Activated naive CD8-positive, alpha-beta T cell treated with anti-CD3 and anti-CD28 coated beads for 36 hours (primary cell): ENCODE measurements at regions not wholly inside any gene's neighbourhood (a gene's known extent, or its start where the extent isn't known, plus 50 kb on each side); places are given as distances from the start of the nearest gene placed in this dataset.

Source experiments
- DNase-seq: peaks from one replicate; pipeline ENCODE4 v3.0.0; 2021
- H3K27ac Mint-ChIP-seq: one replicate; pipeline ENCODE4 v1.8.0; 2022; ENCODE audit warnings: mild to moderate bottlenecking, moderate library complexity, mixed read lengths
- H3K27me3 Mint-ChIP-seq: one replicate; pipeline ENCODE4 v1.8.0; 2022; ENCODE audit warnings: mild to moderate bottlenecking, mixed read lengths
- H3K36me3 Mint-ChIP-seq: one replicate; pipeline ENCODE4 v1.8.0; 2021; ENCODE audit warnings: mild to moderate bottlenecking, mixed read lengths
- H3K4me1 Mint-ChIP-seq: one replicate; pipeline ENCODE4 v1.8.0; 2021; ENCODE audit warnings: mixed read lengths
- H3K4me3 Mint-ChIP-seq: one replicate; pipeline ENCODE4 v1.8.0; 2022; ENCODE audit warnings: mild to moderate bottlenecking, moderate library complexity, mixed read lengths
- H3K9me3 Mint-ChIP-seq: one replicate; pipeline ENCODE4 v1.8.0; 2022; ENCODE audit warnings: mixed read lengths

DNA sequence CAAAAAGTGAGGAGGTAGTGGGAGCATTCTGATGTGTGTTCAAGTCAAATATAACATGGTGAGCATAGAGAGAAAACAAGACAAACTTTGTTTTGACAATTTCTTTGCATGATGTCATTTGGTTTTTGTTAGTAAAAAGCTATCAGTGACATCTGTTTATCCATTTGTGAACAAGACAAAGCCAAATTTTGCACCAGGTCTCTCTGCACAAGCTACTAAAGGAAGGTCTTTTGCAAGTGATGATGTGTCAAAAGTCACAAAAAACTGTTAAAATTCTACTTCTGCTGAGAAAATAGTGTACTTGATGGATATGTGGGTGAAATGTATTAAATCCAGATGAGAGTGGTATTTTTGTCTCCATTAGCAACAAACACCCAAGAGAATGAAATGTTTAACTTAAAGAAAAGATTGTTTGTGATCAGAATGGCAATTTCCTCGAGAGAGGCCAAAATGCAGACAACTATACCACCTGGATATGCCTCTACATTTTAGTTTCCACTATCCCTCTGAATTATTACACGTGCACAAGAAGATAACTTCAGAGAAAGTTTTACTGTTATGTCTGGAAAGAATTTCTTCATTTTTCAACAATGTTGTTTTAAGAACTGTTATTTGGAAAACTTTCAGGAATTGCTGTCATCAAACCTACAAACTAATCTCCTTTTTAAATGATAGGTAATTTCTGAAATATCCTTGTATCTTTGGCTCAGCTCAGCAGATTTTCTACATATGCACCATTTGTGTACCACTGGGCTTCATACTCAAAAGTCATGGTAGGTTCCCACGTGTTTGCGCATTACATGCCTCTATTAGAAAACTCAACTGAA lies 807.4 kb upstream of the ADGRL2 start:
- Mint-ChIP-seq H3K4me1 (no peaks in the 10 kb centered on the region), H3K4me3 (no peak overlapping the region), H3K27ac (no peak overlapping the region), H3K36me3 (no peaks in the 10 kb centered on the region), H3K27me3 (no peaks in the 10 kb centered on the region), H3K9me3 (peaks cover 5% of the 10 kb centered on the region)
- no peak for DNase-seq

DNA sequence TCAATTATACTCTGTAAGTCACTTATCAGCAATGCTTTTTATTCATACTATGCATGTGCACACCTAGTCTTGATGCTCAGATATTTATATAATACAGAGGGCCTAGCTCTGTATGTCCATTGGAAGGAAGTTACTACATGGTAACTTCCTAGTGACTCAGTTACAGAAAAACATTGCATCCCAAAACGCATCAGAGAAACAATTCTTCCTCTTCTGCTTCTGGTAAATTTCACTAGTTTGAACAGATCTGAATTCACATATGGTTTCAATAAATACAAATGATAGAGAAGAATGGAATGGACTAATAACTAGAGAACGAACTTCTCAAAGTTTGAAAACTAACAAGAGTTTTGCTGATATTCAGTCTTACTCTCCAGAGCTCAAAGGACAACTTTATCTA lies 811.3 kb upstream of the ADGRL2 start:
- DNase-seq, result no peak
- no peaks in the 10 kb centered on the region for H3K36me3 Mint-ChIP-seq
- peaks cover 3% of the 10 kb centered on the region for H3K9me3 Mint-ChIP-seq
- H3K4me3 Mint-ChIP-seq, result no peak overlapping the region
- H3K27me3 Mint-ChIP-seq, result no peaks in the 10 kb centered on the region
- no peaks in the 10 kb centered on the region for H3K4me1 Mint-ChIP-seq
- no peak overlapping the region for H3K27ac Mint-ChIP-seq

DNA sequence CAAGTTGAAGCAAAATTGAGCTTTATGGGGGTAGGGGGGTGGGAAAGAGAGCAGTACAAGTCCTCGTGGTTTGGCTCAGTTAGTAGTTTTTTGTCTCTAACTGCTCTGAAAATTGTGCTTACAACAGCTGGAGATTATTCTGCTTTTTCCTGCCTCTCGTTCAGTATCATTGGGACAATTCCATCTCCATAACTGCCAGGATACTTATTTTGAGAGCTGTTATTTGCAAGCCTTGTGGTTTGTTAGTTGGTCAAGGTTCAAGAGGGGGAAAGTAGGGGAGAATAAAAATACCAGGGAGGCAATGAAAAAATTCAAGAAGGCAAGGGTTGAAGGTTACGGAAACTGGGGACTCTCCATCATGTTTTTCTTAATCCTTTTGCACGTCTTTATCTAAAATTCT lies 811.8 kb upstream of the ADGRL2 start:
- H3K27me3 Mint-ChIP-seq, result no peaks in the 10 kb centered on the region
- no peak overlapping the region for H3K4me3 Mint-ChIP-seq
- no peaks in the 10 kb centered on the region for H3K36me3 Mint-ChIP-seq
- no peak overlapping the region for H3K27ac Mint-ChIP-seq
- peaks cover 3% of the 10 kb centered on the region for H3K9me3 Mint-ChIP-seq
- no peak for DNase-seq
- H3K4me1 Mint-ChIP-seq, result no peaks in the 10 kb centered on the region

DNA sequence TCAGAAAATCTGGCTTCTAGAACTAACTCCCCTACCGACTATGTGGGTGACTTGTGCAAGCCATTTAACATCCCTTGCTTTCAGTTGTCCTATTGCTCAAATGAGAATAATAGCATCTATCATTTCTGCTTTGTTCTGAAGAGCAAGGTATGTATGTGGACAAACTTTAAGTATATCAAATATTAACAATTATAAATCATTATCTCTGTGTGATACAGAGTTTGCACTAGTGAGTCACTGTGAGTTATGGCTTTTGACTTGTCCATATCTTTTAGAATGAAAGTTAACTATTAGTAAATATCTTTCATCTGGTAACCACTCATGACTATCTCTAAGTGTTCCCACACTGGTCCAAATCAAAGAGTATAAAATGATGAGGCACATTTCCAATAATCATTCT lies 812.9 kb upstream of the ADGRL2 start:
- no peak for DNase-seq
- no peaks in the 10 kb centered on the region for H3K4me1 Mint-ChIP-seq
- no peak overlapping the region for H3K27ac Mint-ChIP-seq
- H3K9me3 Mint-ChIP-seq, result peaks cover 3% of the 10 kb centered on the region
- no peak overlapping the region for H3K4me3 Mint-ChIP-seq
- no peaks in the 10 kb centered on the region for H3K27me3 Mint-ChIP-seq
- H3K36me3 Mint-ChIP-seq, result no peaks in the 10 kb centered on the region

DNA sequence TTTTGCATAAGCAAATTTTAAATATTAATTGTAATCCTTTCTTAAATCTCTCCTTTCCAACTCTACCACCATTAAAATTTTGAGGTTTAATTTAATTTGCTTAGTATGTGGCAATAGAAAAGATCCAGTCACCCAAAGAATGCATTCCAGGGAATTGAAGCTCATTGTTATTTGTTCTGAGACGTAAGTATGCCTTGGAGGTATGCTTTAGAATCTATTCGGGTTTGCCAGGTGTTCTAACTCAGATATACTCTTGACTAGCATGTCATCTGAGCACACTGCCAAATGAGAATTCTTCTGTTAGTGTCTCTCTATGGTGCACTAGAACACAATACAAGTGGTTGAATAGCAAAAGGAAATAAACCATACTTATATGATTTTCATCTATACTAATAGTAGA lies 813.6 kb upstream of the ADGRL2 start:
- Mint-ChIP-seq H3K4me3 (no peak overlapping the region), H3K27me3 (no peaks in the 10 kb centered on the region), H3K9me3 (peaks cover 3% of the 10 kb centered on the region), H3K4me1 (no peaks in the 10 kb centered on the region), H3K27ac (no peak overlapping the region), H3K36me3 (no peaks in the 10 kb centered on the region)
- DNase-seq, result no peak

DNA sequence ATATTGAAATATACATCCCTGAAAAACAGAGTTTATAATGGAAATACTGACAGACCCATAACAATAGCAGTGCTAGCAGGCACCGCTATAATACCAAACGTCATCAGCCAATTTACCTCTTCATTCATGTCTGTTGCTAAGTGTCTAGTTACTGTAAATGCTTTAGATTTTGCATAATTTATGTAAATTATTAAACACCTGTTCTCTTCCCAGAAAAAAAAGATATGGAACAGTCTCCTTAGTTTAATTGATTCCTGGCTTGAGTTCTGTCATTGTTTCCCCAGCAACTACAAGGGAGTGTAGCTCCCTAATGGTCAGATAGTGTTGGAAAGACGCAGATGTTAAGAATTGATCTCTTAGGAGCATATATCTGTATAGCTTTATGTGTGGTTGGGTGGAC lies 817.9 kb upstream of the ADGRL2 start:
- Mint-ChIP-seq H3K4me3 (no peak overlapping the region), H3K36me3 (no peaks in the 10 kb centered on the region)
- no peak for DNase-seq

DNA sequence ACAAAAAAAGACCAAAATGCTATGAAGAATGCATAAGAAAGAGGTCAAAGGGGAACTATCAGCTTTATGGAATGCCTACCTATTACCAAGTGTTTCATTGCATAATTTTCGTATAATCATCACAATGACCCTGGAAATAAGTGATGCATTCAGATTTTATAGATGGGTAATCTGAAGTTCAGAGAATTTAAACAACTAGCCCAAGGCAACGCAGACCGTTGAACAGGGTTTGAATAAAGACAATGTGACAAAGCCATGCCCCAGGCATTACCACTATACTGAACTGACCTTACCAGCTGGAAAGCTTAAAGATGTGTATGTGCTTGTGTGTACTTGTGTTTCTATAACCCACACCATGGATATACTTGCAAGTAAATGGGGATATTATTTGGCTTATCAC lies 827.6 kb upstream of the ADGRL2 start:
- H3K27me3 Mint-ChIP-seq, result no peaks in the 10 kb centered on the region
- H3K4me1 Mint-ChIP-seq, result no peaks in the 10 kb centered on the region
- H3K4me3 Mint-ChIP-seq, result no peak overlapping the region
- DNase-seq, result no peak
- no peaks in the 10 kb centered on the region for H3K36me3 Mint-ChIP-seq
- H3K9me3 Mint-ChIP-seq, result peaks cover 1% of the 10 kb centered on the region
- no peak overlapping the region for H3K27ac Mint-ChIP-seq

More for the DNA sequence above, 817.9 kb upstream of the ADGRL2 start:
- no peaks in the 10 kb centered on the region for H3K4me1 Mint-ChIP-seq
- no peak overlapping the region for H3K27ac Mint-ChIP-seq
- H3K27me3 Mint-ChIP-seq, result no peaks in the 10 kb centered on the region
- H3K9me3 Mint-ChIP-seq, result peaks cover 4% of the 10 kb centered on the region

DNA sequence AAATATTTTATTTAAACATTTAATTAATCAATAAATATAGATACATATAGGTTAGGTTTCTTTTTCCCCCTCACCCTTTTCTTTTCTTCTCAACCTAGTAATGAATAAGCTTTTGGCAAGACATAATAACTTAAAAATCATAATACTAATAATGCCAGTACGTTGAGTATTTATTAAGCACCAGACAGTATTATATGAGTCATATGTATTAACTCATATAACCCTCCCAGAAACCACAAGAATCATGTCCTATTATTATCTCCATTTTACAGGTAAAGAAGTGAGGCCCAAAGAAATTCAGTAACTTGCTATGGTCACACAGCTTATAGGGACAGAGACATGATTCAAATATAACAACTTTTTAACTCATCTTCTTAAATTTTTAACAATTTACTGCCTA lies 834.5 kb upstream of the ADGRL2 start:
- H3K27ac Mint-ChIP-seq, result no peak overlapping the region
- H3K27me3 Mint-ChIP-seq, result no peaks in the 10 kb centered on the region
- H3K9me3 Mint-ChIP-seq, result peaks cover 1% of the 10 kb centered on the region
- no peaks in the 10 kb centered on the region for H3K4me1 Mint-ChIP-seq
- H3K4me3 Mint-ChIP-seq, result no peak overlapping the region
- no peaks in the 10 kb centered on the region for H3K36me3 Mint-ChIP-seq
- DNase-seq, result no peak

DNA sequence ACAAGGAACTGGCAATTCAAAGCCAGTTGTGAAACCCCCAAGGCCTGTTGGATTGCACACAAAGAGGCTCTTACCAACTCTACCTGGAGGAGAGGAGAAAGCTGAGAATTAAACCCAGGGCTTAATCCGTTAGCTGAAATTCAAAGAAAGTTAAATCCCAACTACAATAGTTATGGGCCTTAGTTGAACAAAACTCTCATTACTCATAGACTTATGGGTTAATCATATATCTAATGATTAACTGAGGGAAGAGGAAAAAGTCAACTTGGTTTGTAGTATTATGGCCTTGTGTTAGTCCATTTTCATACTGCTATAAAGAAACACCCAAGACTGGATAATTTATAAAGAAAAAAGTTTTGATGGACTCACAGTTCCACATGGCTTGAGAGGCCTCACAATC lies 838.2 kb upstream of the ADGRL2 start:
- no peaks in the 10 kb centered on the region for H3K36me3 Mint-ChIP-seq
- no peaks in the 10 kb centered on the region for H3K27me3 Mint-ChIP-seq
- H3K9me3 Mint-ChIP-seq, result no peaks in the 10 kb centered on the region
- DNase-seq, result no peak
- H3K4me3 Mint-ChIP-seq, result no peak overlapping the region
- H3K27ac Mint-ChIP-seq, result no peak overlapping the region
- no peaks in the 10 kb centered on the region for H3K4me1 Mint-ChIP-seq

DNA sequence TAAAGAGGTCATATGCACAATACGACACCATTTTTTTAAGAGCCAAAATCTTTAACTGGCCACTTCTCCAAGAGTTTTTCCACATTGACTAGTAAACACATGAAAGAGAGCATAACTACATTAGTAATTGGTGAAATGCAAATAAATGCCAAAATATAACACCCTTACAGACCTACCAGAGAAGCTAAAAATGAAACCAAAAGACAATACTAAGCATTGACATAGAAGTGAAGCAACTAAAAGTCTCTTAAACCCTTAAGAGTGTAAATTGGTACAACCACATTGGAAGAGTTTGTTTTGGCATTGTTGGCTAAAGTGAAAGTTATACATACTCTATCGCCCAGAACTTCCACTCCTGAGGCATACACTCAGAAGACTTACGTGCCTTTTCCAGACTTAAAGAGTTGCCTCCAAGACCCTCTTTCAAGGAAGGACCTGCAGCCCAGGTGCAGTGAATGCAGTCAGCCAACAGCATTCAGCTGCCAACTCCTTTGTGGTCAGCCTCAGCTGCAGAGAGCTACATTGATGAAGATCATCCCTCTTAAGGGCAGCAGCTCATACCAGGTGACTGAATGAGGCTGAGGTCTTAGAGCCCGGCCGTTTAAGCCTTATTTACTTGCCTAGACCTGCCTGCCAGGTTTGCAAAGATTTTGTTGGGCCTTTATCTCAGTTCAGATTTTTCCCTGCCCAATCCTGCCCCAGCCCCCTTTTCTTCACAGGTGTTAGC lies 839.1 kb upstream of the ADGRL2 start:
- no peaks in the 10 kb centered on the region for H3K4me1 Mint-ChIP-seq

DNA sequence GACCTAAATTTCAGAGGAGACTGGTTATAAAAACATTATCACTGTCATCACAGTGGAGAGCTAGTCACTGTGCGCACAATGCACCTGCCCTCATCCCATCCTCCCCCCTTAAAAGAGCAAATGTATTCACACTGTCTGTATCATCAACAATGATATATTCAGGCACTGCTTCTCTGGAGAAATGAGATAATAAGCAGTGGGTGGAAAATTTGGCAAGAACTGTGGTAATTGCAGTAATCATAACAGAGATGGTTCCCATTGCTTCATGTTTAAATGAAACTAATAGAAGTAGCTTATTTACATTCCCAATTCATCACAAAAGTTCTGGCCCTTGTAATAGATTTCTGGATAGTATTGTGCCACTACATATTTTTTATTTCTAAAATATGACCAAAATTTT lies 867.4 kb upstream of the ADGRL2 start:
- H3K36me3 Mint-ChIP-seq, result no peaks in the 10 kb centered on the region
- H3K27me3 Mint-ChIP-seq, result no peaks in the 10 kb centered on the region
- H3K4me1 Mint-ChIP-seq, result no peaks in the 10 kb centered on the region
- peaks cover 17% of the 10 kb centered on the region for H3K9me3 Mint-ChIP-seq
- H3K27ac Mint-ChIP-seq, result no peak overlapping the region
- DNase-seq, result no peak
- H3K4me3 Mint-ChIP-seq, result no peak overlapping the region

More for the DNA sequence above, 839.1 kb upstream of the ADGRL2 start:
- no peak overlapping the region for H3K4me3 Mint-ChIP-seq
- no peak for DNase-seq
- H3K9me3 Mint-ChIP-seq, result peaks cover under 1% of the 10 kb centered on the region
- H3K27ac Mint-ChIP-seq, result no peak overlapping the region
- H3K36me3 Mint-ChIP-seq, result no peaks in the 10 kb centered on the region
- no peaks in the 10 kb centered on the region for H3K27me3 Mint-ChIP-seq

DNA sequence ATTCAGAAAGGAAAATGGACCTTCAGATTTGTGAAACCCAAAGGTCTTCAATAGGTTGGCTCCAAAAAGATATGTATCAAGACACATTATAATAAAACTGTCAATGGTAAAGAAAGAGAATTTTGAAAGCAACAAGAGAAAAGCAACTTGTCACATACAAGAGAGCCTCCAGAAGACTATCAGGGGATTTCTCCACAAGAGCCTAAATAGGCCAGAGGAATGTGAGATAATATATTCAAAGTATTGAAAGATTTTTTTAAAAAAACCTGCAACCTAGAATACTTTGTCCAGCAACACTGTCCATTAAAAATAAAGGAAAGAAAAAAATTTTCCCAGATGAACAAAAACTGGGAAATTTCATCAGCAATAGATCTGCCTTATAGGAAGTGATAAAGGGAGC lies 869.6 kb upstream of the ADGRL2 start:
- no peak overlapping the region for H3K27ac Mint-ChIP-seq
- no peak for DNase-seq
- no peak overlapping the region for H3K4me3 Mint-ChIP-seq
- H3K36me3 Mint-ChIP-seq, result no peaks in the 10 kb centered on the region
- H3K27me3 Mint-ChIP-seq, result no peaks in the 10 kb centered on the region
- H3K9me3 Mint-ChIP-seq, result peaks cover 17% of the 10 kb centered on the region
- no peaks in the 10 kb centered on the region for H3K4me1 Mint-ChIP-seq

DNA sequence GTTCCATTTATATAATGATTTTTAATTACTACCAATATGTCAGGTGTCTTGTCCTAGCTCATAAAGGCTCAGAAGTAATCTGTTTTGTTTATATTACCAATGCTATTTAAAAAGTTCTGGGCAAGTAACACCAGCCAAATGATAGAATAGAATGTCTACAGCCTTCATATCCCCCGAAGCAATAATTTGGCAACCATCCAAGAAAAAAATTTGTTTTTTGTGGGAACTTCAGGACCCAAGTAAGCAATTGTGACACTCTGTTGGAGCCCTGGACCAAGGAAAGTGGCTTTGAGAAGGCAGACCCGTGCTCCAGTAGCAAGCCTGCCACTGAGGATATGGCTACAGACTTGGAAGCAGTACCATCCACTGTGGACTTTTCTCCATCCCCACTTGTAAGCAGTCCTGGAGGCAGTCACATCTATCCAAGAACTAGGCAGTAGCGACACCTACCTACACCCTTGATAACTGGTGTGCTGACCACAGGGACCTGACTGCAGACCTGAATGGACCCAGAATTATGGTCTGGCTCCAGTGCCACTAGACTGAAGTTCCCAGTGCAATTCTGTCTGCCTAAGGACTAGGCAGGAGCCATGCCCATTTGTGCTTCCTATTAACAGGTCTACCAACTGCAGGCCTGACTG lies 870.7 kb upstream of the ADGRL2 start:
- Mint-ChIP-seq H3K27me3 (no peaks in the 10 kb centered on the region), H3K4me3 (no peak overlapping the region), H3K9me3 (peaks cover 17% of the 10 kb centered on the region)

DNA sequence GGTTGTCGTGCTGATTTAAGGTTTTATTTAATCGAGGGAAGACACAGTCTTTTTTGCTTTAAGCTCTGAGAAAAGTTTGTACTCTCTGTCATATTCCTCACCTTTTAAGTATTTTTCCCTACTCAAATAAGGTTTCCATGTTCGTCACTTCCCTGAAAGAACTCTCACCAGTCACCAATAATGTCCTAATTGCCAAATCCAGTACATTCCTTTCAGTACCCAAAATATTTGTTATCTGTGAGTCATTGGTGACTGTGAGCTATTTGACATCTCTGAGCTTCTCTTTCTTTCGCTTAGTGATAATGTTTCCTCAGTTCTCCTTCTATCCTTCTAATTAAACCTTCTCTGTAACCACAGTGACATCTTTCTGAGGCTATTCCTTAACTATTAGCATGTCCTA lies 874.2 kb upstream of the ADGRL2 start:
- Mint-ChIP-seq H3K27me3 (no peaks in the 10 kb centered on the region), H3K27ac (no peak overlapping the region), H3K4me1 (no peaks in the 10 kb centered on the region), H3K4me3 (no peak overlapping the region), H3K9me3 (peaks cover 13% of the 10 kb centered on the region), H3K36me3 (no peaks in the 10 kb centered on the region)
- DNase-seq, result no peak

More for the DNA sequence above, 870.7 kb upstream of the ADGRL2 start:
- no peaks in the 10 kb centered on the region for H3K36me3 Mint-ChIP-seq
- DNase-seq, result no peak
- H3K4me1 Mint-ChIP-seq, result no peaks in the 10 kb centered on the region
- no peak overlapping the region for H3K27ac Mint-ChIP-seq

DNA sequence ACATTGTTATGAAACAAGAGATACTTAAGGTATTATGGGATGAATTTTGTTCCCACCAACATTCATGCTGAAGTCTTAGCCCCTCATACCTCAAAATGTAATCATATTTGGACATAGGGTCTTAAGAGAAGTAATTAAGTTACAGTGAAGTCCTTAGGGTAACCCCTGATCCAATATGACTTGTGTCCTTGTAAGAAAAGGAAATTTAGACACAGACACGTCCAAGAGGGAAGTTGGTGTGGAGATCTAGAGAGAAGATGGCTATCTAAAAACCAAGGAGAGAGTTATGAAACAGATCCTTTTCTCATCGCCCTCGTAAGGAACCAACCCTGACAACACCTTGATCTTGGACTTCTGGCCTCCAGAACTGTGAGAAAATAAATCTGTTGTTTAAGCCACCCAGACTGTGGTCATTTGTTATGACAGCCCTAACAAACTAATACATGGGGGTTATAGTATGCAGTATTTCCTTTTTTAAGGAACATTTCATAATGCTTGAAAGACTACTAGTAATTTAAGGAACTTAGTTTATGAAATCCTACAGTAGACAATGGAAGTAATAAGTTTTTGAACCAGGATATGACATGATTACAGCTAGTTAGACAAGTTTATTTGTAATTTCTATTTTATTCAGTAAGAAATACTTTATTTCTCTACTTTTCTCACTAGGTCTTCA lies 875.5 kb upstream of the ADGRL2 start:
- H3K4me3 Mint-ChIP-seq, result no peak overlapping the region
- no peak for DNase-seq
- no peaks in the 10 kb centered on the region for H3K27me3 Mint-ChIP-seq
- H3K4me1 Mint-ChIP-seq, result no peaks in the 10 kb centered on the region
- H3K36me3 Mint-ChIP-seq, result no peaks in the 10 kb centered on the region
- peaks cover 3% of the 10 kb centered on the region for H3K9me3 Mint-ChIP-seq
- H3K27ac Mint-ChIP-seq, result no peak overlapping the region
